ENCODE measurements at regions not wholly inside any gene's neighbourhood (a gene's known extent, or its start where the extent isn't known, plus 50 kb on each side); places are given as distances from the start of the nearest gene placed in this dataset.

DNA sequence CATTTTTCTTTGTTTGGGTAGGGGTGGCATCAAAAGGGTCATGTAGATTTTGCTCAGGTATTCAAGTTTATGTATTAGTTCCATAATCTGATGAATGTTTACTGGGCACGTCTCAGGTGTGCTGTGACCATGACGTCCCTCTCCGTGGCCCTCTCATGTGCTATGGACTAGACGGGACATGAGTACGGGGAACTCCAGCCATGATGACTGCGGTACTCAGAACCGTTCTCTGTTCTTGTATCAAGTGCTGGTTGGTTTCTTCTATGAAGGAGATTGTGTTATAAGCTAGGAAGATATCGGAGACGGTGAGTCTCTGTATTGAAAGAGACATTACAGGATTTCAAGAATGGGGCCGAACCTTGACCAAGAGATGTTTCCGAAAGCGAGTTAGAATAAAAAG, 116.5 kb upstream of the ADARB2 start:
- TF ChIP-seq EZH2phosphoT487 (conservative IDR thresholded peaks at IDR 0.05; ENCODE audit: low read length) = no peak
- TF ChIP-seq, protein P1, sequence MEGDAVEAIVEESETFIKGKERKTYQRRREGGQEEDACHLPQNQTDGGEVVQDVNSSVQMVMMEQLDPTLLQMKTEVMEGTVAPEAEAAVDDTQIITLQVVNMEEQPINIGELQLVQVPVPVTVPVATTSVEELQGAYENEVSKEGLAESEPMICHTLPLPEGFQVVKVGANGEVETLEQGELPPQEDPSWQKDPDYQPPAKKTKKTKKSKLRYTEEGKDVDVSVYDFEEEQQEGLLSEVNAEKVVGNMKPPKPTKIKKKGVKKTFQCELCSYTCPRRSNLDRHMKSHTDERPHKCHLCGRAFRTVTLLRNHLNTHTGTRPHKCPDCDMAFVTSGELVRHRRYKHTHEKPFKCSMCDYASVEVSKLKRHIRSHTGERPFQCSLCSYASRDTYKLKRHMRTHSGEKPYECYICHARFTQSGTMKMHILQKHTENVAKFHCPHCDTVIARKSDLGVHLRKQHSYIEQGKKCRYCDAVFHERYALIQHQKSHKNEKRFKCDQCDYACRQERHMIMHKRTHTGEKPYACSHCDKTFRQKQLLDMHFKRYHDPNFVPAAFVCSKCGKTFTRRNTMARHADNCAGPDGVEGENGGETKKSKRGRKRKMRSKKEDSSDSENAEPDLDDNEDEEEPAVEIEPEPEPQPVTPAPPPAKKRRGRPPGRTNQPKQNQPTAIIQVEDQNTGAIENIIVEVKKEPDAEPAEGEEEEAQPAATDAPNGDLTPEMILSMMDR (IDR thresholded peaks at IDR 0.05; ENCODE audit: insufficient read depth, low read length, poor library complexity, severe bottlenecking) = no peak
- no peak overlapping the region for H3K4me3 ChIP-seq (ENCODE audit: insufficient read depth, low read length, poor library complexity, severe bottlenecking)
- no peaks in the 10 kb centered on the region for H3K36me3 ChIP-seq (ENCODE audit: low read length)
- no peaks in the 10 kb centered on the region for H3K27me3 ChIP-seq (ENCODE audit: low read length)
- H3K27ac ChIP-seq (ENCODE audit: low read depth, low read length) = no peak overlapping the region
- no peaks in the 10 kb centered on the region for H3F3A ChIP-seq (ENCODE audit: insufficient read depth)
- no peak overlapping the region for H2AFZ ChIP-seq (ENCODE audit: low read depth, low read length, severe bottlenecking)
- H3K9ac ChIP-seq (ENCODE audit: low read length) = no peak overlapping the region
- H3K9me2 ChIP-seq (replicated peaks; ENCODE audit: insufficient read depth, low read length) = no peaks in the 10 kb centered on the region
- H4K20me1 ChIP-seq (ENCODE audit: low read depth, low read length) = no peaks in the 10 kb centered on the region
- no peaks in the 10 kb centered on the region for H3K9me3 ChIP-seq (ENCODE audit: insufficient read depth, low read length)
- H3K79me2 ChIP-seq (ENCODE audit: insufficient read depth, low read length) = no peaks in the 10 kb centered on the region
- no peak overlapping the region for H3K4me2 ChIP-seq (ENCODE audit: low read depth, low read length, poor library complexity, severe bottlenecking)

DNA sequence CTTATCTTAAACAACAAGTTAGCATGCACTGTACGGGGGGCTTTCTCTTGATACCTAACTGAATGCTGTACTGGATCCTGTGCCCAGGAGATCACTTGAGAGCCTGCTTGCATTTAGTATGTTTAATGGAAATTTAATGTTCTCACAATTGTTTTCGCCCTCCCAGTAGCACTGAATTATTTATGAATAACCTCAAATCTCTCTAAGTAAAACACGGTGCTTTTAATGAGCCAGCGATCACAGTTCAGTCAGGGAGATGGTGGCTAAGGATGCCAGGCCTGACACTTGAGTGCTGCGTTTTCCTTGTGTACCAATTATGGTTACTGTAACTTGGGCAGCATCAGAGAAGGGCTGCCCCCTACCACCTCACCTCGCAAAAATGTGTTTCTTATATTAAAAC, 115.5 kb upstream of the ADARB2 start:
- Histone ChIP-seq H3K9me2 (replicated peaks; ENCODE audit: insufficient read depth, low read length) (no peaks in the 10 kb centered on the region), H3K9ac (ENCODE audit: low read length) (no peak overlapping the region), H3K79me2 (ENCODE audit: insufficient read depth, low read length) (no peaks in the 10 kb centered on the region), H3F3A (ENCODE audit: insufficient read depth) (no peaks in the 10 kb centered on the region), H3K27me3 (ENCODE audit: low read length) (no peaks in the 10 kb centered on the region), H3K9me3 (ENCODE audit: insufficient read depth, low read length) (no peaks in the 10 kb centered on the region), H3K27ac (ENCODE audit: low read depth, low read length) (no peak overlapping the region), H3K4me3 (ENCODE audit: insufficient read depth, low read length, poor library complexity, severe bottlenecking) (no peak overlapping the region), H2AFZ (ENCODE audit: low read depth, low read length, severe bottlenecking) (no peak overlapping the region), H3K4me2 (ENCODE audit: low read depth, low read length, poor library complexity, severe bottlenecking) (no peak overlapping the region), H4K20me1 (ENCODE audit: low read depth, low read length) (no peaks in the 10 kb centered on the region), H3K36me3 (ENCODE audit: low read length) (no peaks in the 10 kb centered on the region)
- no peak for TF ChIP-seq EZH2phosphoT487 (conservative IDR thresholded peaks at IDR 0.05; ENCODE audit: low read length)
- TF ChIP-seq, protein P1 (IDR thresholded peaks at IDR 0.05; ENCODE audit: insufficient read depth, low read length, poor library complexity, severe bottlenecking) = no peak

DNA sequence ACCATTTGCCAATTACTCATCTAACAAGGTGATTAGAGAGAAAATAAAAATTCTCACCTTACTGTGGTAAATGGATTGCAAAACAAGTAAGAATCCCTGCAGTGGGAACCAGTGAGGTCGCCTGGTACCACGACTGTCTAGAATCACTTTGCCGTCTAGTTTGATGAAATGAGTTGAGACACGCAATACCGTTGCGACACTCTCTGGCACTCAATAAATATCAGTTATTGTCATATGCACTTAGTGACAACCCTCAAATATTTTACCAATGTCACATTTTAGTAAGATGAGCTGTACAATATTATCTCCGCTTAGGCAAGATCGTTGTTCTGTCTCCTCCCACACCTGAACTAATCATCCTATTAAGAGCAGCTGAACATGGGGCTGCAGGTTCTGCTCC, 114.4 kb upstream of the ADARB2 start:
- no peak overlapping the region for H3K4me3 ChIP-seq (ENCODE audit: insufficient read depth, low read length, poor library complexity, severe bottlenecking)
- H3K9ac ChIP-seq (ENCODE audit: low read length) = no peak overlapping the region
- no peak overlapping the region for H3K4me2 ChIP-seq (ENCODE audit: low read depth, low read length, poor library complexity, severe bottlenecking)
- H3K79me2 ChIP-seq (ENCODE audit: insufficient read depth, low read length) = no peaks in the 10 kb centered on the region
- no peaks in the 10 kb centered on the region for H3K27me3 ChIP-seq (ENCODE audit: low read length)
- no peaks in the 10 kb centered on the region for H4K20me1 ChIP-seq (ENCODE audit: low read depth, low read length)
- H3F3A ChIP-seq (ENCODE audit: insufficient read depth) = no peaks in the 10 kb centered on the region
- H3K9me3 ChIP-seq (ENCODE audit: insufficient read depth, low read length) = no peaks in the 10 kb centered on the region
- TF ChIP-seq, protein P1 (IDR thresholded peaks at IDR 0.05; ENCODE audit: insufficient read depth, low read length, poor library complexity, severe bottlenecking) = no peak
- no peak for TF ChIP-seq EZH2phosphoT487 (conservative IDR thresholded peaks at IDR 0.05; ENCODE audit: low read length)
- no peaks in the 10 kb centered on the region for H3K9me2 ChIP-seq (replicated peaks; ENCODE audit: insufficient read depth, low read length)
- no peak overlapping the region for H3K27ac ChIP-seq (ENCODE audit: low read depth, low read length)
- no peak overlapping the region for H2AFZ ChIP-seq (ENCODE audit: low read depth, low read length, severe bottlenecking)
- no peaks in the 10 kb centered on the region for H3K36me3 ChIP-seq (ENCODE audit: low read length)

Data from SU-DHL-6 (cell line).